Urinary bladder (tissue), 3 donors: ENCODE measurements at regions not wholly inside any gene's neighbourhood (a gene's known extent, or its start where the extent isn't known, plus 50 kb on each side); places are given as distances from the start of the nearest gene placed in this dataset.

Experiments
- DNase-seq: peaks from one replicate; pipeline ENCODE4 v3.0.0-alpha.2; 2015; ENCODE audit errors: extremely low spot score
- H3K27ac ChIP-seq: one replicate; pipeline ENCODE4 v1.5.1; 2013; ENCODE audit warnings: low read depth, mild to moderate bottlenecking, moderate library complexity
- H3K36me3 ChIP-seq: one replicate; pipeline ENCODE4 v1.6.1; 2013; ENCODE audit warnings: mild to moderate bottlenecking, moderate library complexity; ENCODE audit not compliant: insufficient read depth
- H3K4me1 ChIP-seq: one replicate; pipeline ENCODE4 v1.6.1; 2013; ENCODE audit warnings: mild to moderate bottlenecking, moderate library complexity; ENCODE audit not compliant: insufficient read depth
- H3K4me3 ChIP-seq: one replicate; pipeline ENCODE4 v1.5.1; 2013; ENCODE audit warnings: low read depth, low read length
- WGBS: extraction: QIAGEN DNeasy Blood & Tissue Kit; methylation state at CpG from one replicate; pipeline ENCODE4 v1.1.7; 2013; 5-methylcytosine and 5-hydroxymethylcytosine counted together
- donor health status: healthy with polysubstance abuse.
- donor health status: healthy.

- DNase-seq = no peak
- no peaks in the 10 kb centered on the region for H3K36me3 ChIP-seq
- no peak overlapping the region for H3K4me3 ChIP-seq
- H3K27ac ChIP-seq = no peak overlapping the region
- no peaks in the 10 kb centered on the region for H3K4me1 ChIP-seq
Measured at GRCh38 chr4:183846951-183847350, 58.2 kb upstream of the STOX2 start.

- Histone ChIP-seq H3K36me3 (no peaks in the 10 kb centered on the region), H3K4me3 (no peak overlapping the region), H3K27ac (no peak overlapping the region), H3K4me1 (no peaks in the 10 kb centered on the region)
- WGBS = 32% methylated on average over 3 of the region's 3 CpGs
- DNase-seq = no peak
Measured at GRCh38 chr4:183848805-183849204, 56.3 kb upstream of the STOX2 start.

- Histone ChIP-seq H3K36me3 (no peaks in the 10 kb centered on the region), H3K27ac (no peak overlapping the region), H3K4me1 (no peaks in the 10 kb centered on the region), H3K4me3 (no peak overlapping the region)
- 75% methylated on average over 10 of the region's 10 CpGs for WGBS
- DNase-seq = no peak
Measured at GRCh38 chr4:183852910-183853547, 52.1 kb upstream of the STOX2 start.

- no peak for DNase-seq
- no peak overlapping the region for H3K27ac ChIP-seq
Measured at GRCh38 chr4:183853548-183853940, 51.6 kb upstream of the STOX2 start.

More at GRCh38 chr4:183853548-183853940, 51.6 kb upstream of the STOX2 start:
- WGBS = 27% methylated on average over 5 of the region's 5 CpGs
- H3K4me3 ChIP-seq = no peak overlapping the region
- H3K36me3 ChIP-seq = no peaks in the 10 kb centered on the region
- H3K4me1 ChIP-seq = no peaks in the 10 kb centered on the region
